ENCODE measurements at regions not wholly inside any gene's neighbourhood (a gene's known extent, or its start where the extent isn't known, plus 50 kb on each side); places are given as distances from the start of the nearest gene placed in this dataset.

DNA sequence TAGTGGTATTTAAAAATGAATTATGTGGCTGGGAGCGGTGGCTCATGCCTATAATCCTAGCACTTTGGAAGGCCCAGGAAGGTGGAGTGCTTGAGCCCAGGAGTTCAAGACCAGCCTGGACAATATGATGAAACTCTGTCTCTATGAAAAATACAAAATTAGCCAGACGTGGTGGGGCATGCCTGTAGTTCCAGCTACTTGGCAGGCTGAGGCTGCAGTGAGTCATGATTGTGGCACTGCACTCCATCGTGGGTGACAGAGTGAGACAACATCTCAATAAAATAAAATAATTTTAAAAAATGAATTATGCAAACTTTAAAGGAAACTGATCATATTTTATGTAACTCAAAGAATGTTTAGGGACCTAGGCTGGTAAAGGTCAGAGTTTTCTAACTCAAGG, 310.8 kb upstream of the DMRT1 start:
- Histone ChIP-seq H3K4me1 (peaks cover 8% of the 10 kb centered on the region), H3K27me3 (no peaks in the 10 kb centered on the region), H3K36me3 (no peaks in the 10 kb centered on the region), H3K9me3 (no peaks in the 10 kb centered on the region), H3K4me3 (no peak overlapping the region), H3K27ac (no peak overlapping the region)
- ATAC-seq (peak; percentile 58), DNase-seq (no peak)
- intact Hi-C loops (cut with DNase I) = no loop called here
- TF ChIP-seq, protein P1, sequence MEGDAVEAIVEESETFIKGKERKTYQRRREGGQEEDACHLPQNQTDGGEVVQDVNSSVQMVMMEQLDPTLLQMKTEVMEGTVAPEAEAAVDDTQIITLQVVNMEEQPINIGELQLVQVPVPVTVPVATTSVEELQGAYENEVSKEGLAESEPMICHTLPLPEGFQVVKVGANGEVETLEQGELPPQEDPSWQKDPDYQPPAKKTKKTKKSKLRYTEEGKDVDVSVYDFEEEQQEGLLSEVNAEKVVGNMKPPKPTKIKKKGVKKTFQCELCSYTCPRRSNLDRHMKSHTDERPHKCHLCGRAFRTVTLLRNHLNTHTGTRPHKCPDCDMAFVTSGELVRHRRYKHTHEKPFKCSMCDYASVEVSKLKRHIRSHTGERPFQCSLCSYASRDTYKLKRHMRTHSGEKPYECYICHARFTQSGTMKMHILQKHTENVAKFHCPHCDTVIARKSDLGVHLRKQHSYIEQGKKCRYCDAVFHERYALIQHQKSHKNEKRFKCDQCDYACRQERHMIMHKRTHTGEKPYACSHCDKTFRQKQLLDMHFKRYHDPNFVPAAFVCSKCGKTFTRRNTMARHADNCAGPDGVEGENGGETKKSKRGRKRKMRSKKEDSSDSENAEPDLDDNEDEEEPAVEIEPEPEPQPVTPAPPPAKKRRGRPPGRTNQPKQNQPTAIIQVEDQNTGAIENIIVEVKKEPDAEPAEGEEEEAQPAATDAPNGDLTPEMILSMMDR (IDR thresholded peaks at IDR 0.05) = no peak

DNA sequence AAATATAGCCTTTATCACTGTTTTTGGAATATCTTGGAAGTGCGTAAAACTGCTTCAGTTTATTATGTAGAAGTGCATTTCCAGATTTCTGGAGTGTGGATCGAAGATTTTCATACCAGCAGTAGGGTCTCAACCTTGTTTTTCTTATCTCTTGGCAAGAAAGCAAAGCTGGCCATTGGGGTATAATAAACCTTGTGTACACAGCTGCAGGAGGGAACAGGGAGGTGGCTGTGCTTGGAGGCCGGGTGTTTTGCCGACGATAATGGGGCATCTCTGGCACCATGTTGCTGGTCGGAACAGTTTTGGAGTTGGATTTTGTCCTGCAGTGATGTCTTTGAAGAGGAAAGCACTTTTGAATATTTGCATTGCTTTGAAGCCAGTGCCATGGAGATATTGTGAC, 308.8 kb upstream of the DMRT1 start:
- TF ChIP-seq, protein P1 (IDR thresholded peaks at IDR 0.05) = no peak
- DNase-seq (no peak), ATAC-seq (no peak)
- Histone ChIP-seq H3K4me1 (peaks cover 8% of the 10 kb centered on the region), H3K27me3 (no peaks in the 10 kb centered on the region), H3K9me3 (no peaks in the 10 kb centered on the region), H3K36me3 (no peaks in the 10 kb centered on the region), H3K27ac (no peak overlapping the region), H3K4me3 (no peak overlapping the region)
- intact Hi-C loops (cut with DNase I) = no loop called here

DNA sequence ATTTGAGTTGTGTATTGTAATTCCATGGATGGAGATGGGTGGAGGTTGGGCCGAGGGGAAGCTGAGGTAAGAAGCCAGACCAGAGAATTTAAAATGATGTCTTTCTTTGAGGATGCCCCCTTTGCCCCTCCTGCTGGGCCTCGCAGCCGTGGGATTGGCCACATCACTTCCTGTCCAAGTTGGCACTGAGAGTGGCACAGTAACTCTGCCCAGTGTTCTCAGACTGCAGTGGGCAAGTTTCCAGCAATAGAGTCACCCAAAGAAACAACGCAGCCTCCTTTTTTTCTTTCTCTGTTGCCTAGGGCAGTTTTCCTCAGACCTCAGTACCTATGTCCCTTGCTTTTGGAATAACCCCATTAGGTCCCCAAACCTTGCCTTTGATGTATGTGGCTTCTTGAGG, 306.6 kb upstream of the DMRT1 start:
- intact Hi-C loops (cut with DNase I) = no loop called here
- DNase-seq (no peak), ATAC-seq (peak; percentile 21)
- Histone ChIP-seq H3K4me1 (peaks cover 8% of the 10 kb centered on the region), H3K27ac (no peak overlapping the region), H3K4me3 (no peak overlapping the region), H3K36me3 (no peaks in the 10 kb centered on the region), H3K9me3 (no peaks in the 10 kb centered on the region), H3K27me3 (no peaks in the 10 kb centered on the region)
- TF ChIP-seq, protein P1 (IDR thresholded peaks at IDR 0.05) = no peak

DNA sequence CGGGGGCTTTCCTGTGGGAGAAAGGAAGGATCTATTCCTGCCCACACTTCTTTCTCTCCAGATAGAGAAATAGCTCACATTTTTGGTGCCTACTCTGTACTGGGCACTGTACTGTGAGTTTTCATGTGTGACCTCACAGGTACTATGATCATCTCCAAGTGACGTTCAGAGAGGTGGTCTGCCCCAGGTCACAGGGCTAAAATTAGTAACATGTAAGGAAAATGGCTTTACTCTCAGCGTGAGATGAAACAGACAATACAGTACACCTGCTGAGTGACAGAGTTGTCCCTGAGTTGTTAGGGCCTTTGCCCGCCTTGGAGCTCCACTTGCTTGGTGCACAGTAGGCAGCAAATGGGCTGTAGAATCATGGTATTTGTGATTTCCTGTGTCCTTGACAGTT, 306.1 kb upstream of the DMRT1 start:
- intact Hi-C loops (cut with DNase I) = no loop called here

DNA sequence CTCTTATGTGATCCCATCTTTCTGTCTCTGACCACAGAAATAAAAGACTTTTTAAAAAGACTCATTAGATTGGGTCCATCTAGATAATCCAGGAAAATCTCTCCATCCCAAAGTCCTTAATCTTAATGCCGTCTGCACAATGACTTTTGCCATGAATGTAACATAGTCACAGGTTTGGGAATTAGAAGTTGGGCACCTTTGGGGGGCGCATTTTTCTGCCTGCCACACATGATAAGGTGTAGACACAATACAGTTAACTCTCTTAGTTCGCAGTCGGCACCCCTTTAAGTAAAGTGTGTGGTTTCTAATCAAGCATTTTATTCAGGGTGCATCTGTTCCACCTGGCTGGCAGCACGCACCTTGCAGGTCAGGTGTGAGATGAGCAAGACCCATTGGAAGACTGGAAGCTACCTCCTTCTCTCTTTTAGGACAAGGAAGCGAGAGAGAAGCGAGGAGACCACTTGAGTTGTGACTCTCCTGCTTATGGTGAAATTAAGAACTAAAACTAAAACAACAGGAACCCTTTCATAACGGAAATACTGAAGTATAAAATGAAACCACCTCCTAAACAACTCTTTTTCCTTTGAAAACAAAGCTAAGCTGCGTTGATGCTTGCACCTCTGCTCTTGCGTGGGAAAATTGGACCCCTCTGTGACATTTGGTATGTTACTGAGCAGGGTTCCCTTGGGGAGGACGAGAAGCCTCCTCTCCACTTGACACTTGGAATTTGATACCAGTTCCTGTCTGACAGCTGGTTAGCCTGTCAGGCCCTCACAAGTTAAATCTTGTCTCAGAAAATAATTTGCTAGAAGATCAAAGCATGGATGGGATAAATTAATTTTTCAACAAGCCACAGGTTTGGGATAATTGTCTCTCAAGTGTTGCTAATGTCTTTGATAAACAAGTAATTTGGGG, 304.6 kb upstream of the DMRT1 start:
- intact Hi-C loops (cut with DNase I) = no loop called here
- Histone ChIP-seq H3K4me3 (no peak overlapping the region), H3K27ac (no peak overlapping the region), H3K36me3 (no peaks in the 10 kb centered on the region), H3K27me3 (no peaks in the 10 kb centered on the region), H3K4me1 (peaks cover 8% of the 10 kb centered on the region), H3K9me3 (no peaks in the 10 kb centered on the region)
- TF ChIP-seq, protein P1 (IDR thresholded peaks at IDR 0.05) = no peak
- DNase-seq = no peak
- no peak for ATAC-seq

More for the DNA sequence above, 306.1 kb upstream of the DMRT1 start:
- Histone ChIP-seq H3K27ac (no peak overlapping the region), H3K36me3 (no peaks in the 10 kb centered on the region), H3K4me3 (no peak overlapping the region), H3K9me3 (no peaks in the 10 kb centered on the region), H3K4me1 (peaks cover 8% of the 10 kb centered on the region), H3K27me3 (no peaks in the 10 kb centered on the region)
- ATAC-seq (no peak), DNase-seq (no peak)
- TF ChIP-seq, protein P1 (IDR thresholded peaks at IDR 0.05) = no peak
